HG03571 (cell line): ENCODE measurements at regions not wholly inside any gene's neighbourhood (a gene's known extent, or its start where the extent isn't known, plus 50 kb on each side); places are given as distances from the start of the nearest gene placed in this dataset.

Source experiments
- ATAC-seq: cut with Tn5 transposase; IDR thresholded peaks from one replicate; pipeline ENCODE4 v1.9.1; 2021; ENCODE audit not compliant: unreplicated experiment

DNA sequence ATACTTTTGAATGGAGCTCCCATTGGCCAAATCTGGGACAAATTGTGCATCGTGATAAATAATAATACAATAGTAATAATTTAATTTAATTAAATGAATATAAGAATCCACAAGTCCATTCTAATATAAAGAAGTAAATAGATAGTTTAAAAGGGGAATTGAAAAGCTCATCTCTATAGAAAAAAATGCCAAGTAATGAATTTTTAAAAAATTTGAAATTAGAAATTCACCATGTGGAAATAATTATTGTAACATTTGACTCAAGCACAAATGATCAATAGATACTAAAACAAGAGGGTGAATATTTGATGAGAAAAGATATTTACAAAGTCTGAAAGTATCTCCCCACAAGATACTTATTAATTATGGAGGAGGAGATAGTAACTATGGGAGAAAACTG lies 467.4 kb downstream of the CETN3 start:
- no peak for ATAC-seq

DNA sequence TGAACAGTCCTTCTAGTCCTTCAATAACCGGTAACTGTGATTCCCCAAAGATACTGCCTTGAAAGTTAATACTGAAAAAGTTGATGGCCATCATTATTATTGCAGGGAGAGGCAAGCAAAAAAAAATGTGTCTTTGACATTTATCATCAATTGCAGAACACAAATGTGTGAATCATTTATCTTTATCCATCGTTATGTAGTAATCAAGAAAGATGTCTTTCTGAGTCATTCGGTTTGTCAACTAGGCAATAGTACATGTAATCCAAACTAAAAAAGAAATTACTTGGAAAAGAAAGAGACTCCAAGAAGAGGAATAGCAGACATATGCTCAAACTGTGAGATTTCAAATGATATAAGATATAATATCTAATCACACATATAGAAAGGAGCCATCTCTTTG lies 473.0 kb downstream of the CETN3 start:
- no peak for ATAC-seq

DNA sequence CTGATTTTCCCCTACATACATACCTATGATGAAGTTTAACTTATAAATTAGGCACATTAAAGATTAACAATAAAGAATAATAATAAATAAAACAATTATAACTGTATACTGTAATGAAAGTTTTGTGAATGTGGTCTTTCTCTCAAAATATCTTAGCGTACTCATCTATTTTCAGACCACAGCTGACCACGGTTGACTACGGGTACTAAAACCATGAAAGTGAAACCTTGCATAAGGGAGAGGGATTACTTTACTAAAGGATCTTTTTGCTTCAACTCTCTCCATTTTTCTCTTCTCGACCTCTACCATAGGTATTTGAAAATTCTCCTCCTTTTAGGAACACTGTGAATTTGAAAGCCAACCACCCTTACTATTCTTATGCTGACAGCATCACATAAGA lies 475.5 kb downstream of the CETN3 start:
- peak; percentile 42 for ATAC-seq

DNA sequence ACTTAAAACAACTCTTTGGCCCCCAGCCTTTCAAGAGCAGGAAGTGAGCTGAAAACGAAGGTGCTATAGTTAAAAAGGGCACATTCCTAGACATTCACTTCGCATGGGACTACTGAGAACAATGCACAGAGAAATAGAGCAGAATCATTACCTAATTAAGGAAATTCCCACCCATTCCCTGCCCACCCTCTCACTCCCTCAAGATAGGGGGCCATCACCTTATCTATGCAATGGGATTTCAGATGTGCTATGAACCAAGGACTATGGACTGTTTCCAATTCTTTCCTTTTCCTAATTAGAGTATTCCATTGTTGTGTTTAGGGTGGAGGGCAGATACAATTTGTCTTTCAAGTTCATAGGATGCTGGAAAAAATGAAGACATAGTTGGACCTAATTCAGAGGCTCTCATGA lies 476.8 kb downstream of the CETN3 start:
- no peak for ATAC-seq

DNA sequence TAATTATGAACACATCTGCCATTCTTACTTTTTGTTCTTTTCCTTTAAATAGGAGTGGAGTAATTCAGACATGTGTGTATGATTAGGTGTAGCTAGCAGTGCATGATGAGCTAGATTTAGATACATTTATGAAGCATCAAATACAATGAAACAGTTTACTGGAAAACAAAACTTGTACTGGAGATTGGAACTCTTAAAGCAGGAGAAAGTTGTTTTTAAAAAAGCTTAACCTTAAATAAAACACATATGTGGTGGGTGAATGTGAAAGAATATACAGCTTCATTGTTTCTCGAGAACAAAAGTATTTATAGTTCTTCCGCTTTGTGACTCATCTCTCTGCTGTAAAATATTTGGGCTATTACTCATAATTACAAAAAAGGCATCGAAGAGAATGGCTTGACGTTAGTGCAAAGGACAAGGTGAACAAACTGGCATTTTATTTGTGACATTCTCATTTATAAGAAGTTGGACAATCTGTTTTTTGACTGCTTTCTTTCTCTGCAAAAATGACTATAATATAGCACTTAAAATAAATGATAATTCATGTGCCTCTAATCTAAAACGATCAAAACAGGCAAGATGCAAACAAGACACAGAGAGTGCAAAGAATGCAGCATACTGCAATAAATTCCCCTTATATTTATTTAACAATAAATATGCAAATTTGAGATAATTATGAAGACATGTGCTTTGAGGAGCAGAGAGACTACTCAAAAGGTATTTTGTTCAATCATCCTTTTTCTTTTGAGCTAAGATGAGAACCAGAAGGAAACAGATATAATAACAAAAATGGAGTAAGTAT lies 478.8 kb downstream of the CETN3 start:
- peak; percentile 83 for ATAC-seq

DNA sequence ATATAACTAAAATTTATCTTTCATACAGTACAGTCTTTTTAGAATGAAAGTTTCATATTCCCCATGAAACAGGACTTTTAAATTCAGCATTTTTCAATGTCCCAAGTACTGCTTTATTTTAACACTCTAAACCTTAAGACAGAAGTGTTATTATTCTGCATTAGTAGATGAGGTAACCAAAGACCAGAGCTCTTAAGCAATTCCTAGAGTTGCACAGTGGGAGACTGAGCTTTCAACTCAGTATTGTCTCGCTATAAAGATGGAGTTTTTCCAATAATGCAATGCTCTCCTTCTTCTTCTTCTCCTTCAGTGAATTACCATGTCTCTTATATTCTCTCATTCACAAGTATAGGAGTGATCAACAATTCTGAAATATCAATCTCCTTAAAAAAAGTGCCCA lies 479.7 kb downstream of the CETN3 start:
- ATAC-seq = no peak

DNA sequence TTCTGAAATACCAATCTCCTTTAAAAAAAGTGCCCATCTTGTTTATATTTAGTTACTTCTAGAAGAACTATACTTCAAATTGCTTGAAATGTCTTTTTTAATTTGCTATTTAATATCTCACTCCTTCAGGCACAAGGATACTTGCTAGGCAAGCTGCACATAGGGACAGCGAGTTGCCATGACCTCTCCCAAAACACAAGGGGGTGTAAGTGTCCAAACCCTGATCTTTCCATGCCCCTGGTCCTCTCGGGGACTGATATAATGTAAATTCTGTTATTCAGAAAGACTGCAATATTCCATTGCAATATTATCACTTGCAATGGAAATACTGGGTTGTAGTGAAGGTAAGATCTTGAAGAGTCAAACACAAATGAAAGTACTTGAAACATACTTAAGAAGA lies 480.4 kb downstream of the CETN3 start:
- no peak for ATAC-seq

DNA sequence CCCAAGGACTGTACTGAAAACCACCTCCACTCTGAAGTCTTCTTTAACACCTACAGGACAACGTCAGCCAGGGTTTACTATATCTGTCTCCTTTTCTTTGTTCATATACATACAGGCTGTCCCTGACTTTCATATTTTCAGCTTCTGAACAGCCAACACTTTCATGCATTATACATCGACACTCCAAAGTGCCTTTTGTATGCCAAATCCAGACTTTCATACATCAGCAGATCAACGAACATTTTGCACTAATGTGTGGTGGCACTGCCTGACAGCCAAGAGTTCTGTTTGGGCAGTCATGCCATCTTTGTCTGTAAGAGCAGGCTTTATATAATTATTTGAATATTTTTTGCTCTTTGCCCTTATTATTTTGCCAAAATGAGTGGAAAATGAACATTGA lies 487.4 kb downstream of the CETN3 start:
- no peak for ATAC-seq

DNA sequence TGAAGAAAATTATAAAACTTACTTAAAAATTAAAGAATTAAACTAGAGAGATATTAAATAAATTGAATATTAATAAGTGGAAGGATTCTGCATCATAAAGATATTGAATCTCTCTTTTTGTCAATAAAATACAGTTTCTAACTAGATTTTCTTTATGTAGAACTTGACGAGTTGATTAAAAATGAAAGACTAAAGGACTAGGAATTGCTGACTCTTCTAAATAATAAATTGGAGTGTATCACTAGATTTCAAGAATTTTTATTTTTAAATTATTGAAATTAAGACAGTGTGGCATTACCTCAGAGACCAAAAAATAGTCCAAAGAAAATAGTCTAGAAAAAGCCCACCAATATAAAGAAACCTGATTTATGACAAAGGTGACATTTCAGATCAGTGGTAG lies 492.4 kb downstream of the CETN3 start:
- no peak for ATAC-seq

DNA sequence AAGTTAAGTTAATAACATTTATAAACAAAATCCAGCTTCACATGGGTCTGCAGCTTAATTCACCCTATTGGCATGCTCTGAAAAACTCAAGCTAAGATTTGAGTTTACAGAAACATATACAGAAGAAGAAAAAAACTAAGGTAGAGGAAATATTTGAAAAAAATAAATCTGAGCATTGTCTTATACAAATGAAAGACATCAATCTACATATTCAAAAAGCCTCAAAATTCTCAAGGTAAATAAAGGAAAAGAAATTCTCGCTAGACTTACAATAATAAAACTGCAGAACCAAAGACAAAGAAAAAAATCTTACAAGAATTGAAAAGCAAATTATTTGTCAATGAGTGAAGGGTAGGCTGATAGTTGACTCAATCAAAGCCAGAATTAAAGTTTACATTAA lies 493.4 kb downstream of the CETN3 start:
- ATAC-seq = no peak

DNA sequence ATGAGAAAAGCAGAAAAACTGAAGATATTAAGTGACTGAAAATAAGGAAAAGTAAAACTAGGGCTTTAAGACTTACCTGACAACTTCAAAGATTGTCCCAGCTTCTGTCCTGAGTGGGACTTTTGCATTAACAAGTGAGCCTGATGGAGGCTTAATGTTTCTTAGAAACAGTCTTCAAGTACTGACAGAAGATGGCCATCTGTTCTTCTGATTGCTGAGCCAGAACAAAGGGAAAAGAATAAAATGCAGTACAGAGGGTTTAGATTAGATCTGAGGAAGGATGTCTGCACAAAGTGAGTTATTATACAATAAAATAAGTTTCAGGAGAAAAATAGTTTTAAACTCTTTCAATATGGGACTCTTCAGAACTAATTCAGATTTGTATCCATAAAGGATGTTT lies 500.7 kb downstream of the CETN3 start:
- ATAC-seq = no peak

DNA sequence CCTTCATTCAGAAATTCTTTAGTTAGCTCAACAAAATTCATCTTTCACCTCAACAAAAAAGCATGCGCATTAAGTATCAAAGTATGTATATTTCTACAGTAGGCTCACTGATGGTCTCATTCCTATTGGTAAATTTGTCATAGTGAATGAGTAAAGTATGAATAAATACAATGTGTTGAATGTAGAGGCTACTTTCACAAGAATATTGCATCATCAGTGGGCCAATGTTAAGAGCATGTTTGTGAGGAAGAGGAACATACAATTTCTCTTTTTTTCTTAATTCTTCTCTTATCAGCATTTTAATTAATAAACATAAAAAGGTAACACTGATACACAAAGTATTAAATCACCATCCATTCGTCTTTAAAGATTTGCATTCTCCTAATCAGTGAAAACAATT lies 505.1 kb downstream of the CETN3 start:
- no peak for ATAC-seq

DNA sequence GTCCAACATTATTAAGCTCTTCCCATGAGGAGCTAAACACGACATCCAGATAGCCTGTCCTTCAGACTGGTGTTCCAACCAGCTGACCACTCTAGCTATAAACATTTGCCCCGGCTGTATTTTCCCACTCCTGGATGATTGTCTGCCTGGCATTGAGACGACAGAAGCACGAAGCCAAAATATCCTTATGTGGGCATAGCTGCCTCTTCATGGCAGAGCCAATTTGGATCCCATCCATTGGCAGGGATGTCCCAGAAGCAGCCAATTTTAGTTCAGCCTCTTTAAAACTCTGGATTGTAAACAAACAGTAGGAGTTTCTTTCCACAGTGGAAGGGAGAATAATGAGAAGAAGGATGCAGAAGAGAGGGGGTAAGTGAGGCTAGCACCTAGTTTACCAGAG lies 507.6 kb downstream of the CETN3 start:
- ATAC-seq = no peak

DNA sequence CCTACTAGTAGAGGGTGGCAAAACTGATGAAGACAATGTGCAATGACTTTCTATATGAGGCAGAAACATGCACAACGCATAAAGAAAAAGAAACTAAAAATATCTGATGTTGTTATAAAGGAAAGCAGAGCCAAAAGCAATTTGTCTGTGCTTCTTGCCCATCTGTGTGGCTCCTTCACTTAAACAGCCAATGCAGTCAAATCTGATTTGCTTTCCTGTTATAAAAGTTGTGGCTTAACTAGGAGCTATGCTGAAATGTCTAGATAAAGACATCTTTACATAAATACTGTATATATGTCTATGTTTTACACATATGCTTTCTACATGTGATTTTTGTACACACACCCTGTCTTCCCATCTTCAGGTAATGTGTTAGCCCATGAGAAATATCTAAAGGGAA lies 508.2 kb downstream of the CETN3 start:
- ATAC-seq = no peak

DNA sequence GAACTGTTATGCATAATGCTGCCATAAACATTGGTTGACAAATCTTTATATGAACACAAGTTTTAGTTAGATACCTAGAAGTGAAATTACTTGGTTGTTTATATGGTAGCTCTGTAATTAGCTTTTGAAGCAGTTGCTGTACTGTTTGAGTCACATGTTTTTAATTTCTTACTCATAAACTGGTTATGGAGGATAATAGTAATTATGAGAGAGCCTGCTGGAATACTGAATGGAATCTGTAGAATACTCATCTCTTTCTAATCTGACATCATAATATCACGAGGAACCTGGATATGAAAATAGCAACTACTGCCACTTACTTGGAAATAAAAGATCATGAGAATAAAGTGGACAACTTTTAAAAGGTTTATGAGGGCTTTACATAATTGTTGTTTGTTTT lies 509.2 kb downstream of the CETN3 start:
- no peak for ATAC-seq

DNA sequence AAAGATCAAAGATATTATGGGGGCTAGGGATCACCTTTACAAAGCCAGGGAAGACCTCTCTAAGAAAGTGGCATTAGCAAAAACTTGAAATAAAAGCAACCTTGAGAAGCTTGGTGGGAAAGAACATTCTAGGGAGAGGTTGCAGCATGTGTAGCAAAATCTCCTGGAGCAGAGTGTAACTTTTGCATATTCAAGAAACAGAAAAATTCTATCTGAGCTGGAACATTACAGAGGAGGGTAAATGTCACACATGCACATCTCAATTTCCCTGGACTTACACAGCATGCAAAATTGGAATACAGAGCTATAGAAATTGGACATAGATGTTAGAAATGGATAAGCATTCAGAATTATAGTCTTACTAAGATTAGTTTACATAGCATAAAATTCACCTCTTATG lies 510.0 kb downstream of the CETN3 start:
- no peak for ATAC-seq

DNA sequence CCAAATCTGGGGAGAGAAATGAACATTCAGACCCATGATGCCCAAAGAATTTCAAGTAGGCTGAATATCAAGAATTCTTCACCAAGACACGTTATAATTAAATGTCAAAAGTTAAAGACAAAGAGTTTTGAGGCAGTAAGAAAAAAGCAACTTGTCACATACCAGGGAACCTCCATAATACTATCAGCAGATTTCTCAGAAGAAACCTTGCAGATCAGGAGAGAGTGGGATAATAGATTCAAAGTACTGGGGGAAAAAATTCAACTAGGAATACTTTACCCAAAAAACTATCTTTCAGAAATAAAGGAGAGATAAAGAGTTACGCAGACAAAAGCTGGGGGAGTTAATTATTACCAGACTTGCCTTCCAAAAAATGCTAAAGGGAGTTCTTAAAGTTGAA lies 516.0 kb downstream of the CETN3 start:
- ATAC-seq = no peak

DNA sequence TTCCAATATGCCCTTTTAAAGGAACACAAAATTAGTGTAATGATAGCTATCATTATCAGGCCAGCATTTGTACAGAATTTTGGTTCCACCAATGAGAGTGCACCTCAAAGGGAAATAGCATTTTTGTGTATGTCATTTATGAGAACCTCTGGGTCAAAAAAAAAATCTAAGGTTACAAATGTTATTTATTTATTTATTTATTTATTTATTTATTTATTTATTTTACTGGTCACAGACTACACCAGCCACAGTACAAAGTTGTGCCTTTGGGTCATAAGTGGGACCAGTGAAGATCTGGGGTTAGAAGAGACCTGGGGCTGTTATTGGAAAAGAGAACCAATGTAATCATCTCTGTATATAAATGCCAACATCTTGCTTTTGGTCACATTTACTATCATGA lies 523.9 kb downstream of the CETN3 start:
- no peak for ATAC-seq

DNA sequence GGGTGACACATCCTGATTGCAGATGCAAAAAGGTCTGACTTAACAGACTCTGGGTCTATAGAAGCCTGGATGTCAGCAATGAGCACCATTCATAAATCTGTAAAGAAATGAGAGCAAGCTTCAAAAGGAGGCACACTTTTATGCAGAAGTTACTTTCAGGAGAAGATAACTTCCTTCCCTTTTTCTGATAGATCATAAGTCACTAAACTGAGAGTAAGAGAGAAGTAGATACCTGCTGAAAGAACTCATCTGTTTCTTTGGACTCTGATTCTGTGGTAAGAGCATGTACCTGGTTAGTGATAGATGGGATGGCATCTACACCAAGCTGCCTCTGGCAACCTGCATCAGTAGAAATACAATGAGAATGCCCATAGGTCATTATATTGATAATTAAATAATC lies 525.6 kb downstream of the CETN3 start:
- no peak for ATAC-seq

DNA sequence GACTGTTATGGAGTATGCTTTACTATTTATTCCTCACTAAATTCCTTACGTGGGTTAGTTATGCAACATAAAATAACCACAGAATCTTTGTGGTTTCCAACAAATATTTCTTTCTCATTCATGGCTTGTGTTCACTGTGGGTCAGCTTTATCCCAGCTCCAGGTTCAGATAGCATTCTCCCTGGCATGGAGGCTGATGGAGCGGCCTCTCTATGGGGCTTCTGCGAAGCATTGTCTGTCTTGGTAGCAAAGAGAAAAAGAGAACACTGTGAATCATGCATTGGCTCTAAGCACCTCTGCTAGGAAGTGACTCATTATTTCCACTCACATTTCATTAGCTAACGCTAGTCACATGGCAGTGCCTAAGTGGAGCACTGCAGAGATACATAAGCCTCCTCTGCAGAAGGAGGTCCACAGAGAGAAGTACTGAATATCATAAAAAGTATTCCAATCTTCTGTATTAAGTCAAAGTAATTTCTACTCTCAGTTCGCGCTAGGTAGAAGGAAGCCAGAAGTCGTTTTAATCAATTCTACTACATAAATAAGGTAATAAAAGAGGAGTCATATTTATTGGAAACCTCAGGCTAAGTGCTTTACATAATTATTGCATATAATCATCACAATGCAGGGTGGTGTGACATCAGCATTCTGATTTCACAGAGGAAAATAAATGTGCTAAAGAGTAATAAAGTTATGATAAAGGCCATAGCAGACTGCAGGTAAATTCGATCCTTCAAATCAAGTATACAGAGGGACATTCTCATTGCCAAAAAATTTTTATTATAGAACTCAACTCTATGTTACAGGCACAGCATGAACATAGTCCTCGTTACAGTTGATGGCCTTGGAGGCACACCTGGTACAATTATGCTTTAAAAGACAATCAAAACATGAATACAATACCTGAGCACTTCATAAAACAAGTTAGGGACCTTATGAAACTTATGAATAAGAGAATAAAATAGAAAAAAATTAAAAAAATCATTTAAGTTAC lies 531.1 kb downstream of the CETN3 start:
- no peak for ATAC-seq

DNA sequence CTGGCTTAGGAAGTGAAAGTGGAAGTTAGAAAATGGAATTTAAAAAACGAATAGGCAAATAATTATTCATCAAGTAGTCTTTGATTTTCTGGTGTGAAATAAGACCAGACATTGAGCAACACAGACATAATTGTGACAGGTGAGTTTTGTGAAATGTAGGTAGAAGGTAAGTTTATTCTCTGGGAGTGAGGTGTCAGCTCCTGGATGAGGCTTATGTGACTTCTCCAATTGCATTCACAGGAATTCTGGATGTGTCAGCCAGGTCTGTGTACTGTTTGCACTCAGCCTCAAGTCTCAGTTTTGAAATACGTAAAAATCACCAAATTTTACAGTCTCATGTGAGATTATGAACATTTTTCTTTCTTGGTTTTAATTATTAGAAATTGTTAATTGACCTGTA lies 537.6 kb downstream of the CETN3 start:
- no peak for ATAC-seq

DNA sequence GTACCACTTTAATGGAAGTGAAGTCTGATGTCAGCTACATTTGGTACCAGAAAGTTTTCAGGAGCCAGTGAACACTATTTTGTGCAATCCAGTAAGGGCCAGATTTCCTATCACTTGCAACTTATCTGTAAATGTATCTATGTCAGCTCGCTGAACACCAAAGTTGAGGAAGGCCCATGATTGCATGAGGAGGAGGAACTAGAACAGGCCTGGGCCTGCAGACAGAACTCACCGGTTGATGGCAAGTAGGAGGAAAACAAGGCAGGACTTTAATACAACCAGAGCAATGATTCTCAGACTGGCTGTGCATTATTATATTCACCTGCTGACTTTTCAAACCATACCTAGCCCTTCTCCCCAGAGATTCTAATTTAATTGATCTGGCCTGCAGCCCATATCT lies 540.2 kb downstream of the CETN3 start:
- no peak for ATAC-seq
